Osteocyte (in vitro differentiated cells): ENCODE measurements at regions not wholly inside any gene's neighbourhood (a gene's known extent, or its start where the extent isn't known, plus 50 kb on each side); places are given as distances from the start of the nearest gene placed in this dataset.

Experiments
- DNase-seq: peaks from one replicate; pipeline ENCODE4 v3.0.0; 2021; ENCODE audit warnings: mixed read lengths; ENCODE audit not compliant: unreplicated experiment; ENCODE audit errors: extremely low spot score
- H3K27ac Mint-ChIP-seq: one replicate; pipeline ENCODE4 v1.8.0; 2021; ENCODE audit warnings: mild to moderate bottlenecking, mixed read lengths; ENCODE audit not compliant: unreplicated experiment
- H3K27me3 Mint-ChIP-seq: one replicate; pipeline ENCODE4 v1.8.0; 2021; ENCODE audit warnings: mixed read lengths; ENCODE audit not compliant: unreplicated experiment
- H3K36me3 Mint-ChIP-seq: one replicate; pipeline ENCODE4 v1.8.0; 2021; ENCODE audit warnings: mixed read lengths; ENCODE audit not compliant: unreplicated experiment
- H3K4me1 Mint-ChIP-seq: one replicate; pipeline ENCODE4 v1.8.0; 2021; ENCODE audit warnings: mixed read lengths; ENCODE audit not compliant: unreplicated experiment
- H3K4me3 Mint-ChIP-seq: one replicate; pipeline ENCODE4 v1.8.0; 2021; ENCODE audit warnings: mild to moderate bottlenecking, moderate library complexity, mixed read lengths; ENCODE audit not compliant: unreplicated experiment
- H3K9me3 Mint-ChIP-seq: one replicate; pipeline ENCODE4 v1.8.0; 2021; ENCODE audit warnings: mixed read lengths; ENCODE audit not compliant: unreplicated experiment
- CTCF ChIP-seq: fragments of 200-600 bp; sonication (generic); IDR thresholded peaks from 2 replicates; pipeline ENCODE4 v1.5.0; 2021; ENCODE audit warnings: antibody characterized with exemption, mild to moderate bottlenecking, moderate library complexity

DNA sequence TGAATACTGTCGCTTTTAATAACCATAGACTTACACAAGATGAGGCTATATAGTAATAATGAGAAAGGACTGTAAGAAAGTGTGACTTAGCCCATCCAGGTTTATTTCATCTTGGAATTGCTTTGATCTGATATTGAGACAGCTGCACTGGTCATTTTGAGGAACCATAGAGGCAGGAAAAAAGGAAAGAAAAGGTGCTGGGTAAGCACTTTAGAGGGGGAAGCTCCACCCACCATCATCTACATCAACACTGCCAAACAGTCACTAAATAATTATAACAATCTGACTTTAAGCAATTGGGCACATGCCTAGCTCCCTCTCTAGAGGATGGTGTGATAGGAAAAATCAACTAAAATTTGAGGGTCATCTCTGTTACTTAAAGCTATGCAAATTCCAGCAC is 70.6 kb upstream of the ST6GALNAC3 start:
- Mint-ChIP-seq H3K36me3 (no peaks in the 10 kb centered on the region), H3K27me3 (peaks cover 6% of the 10 kb centered on the region), H3K27ac (no peak overlapping the region), H3K4me1 (peaks cover 18% of the 10 kb centered on the region), H3K9me3 (peaks cover 4% of the 10 kb centered on the region), H3K4me3 (no peak overlapping the region)
- no peak for TF ChIP-seq CTCF
- no peak for DNase-seq

DNA sequence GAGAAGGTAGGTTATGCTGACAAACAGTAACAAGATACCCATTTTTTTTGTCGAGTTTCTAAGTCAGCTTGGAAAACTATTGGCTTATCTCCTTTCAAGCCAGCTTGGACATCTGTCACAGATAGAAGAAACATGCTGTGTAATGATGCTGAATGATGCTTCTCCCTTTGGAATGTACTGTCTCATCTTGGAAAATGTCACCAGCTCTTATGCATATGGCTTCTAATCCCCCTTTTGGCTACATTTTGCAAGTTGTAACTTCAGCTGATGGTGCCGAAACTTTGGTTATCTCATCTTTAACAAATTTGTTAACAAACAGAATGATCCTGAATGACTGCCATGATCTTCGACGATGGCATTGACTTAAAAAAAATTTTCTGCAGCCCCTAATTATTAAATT is 68.8 kb upstream of the ST6GALNAC3 start:
- no peak for DNase-seq
- no peak for TF ChIP-seq CTCF

GRCh38 chr1:76006234-76006633 is 68.3 kb upstream of the ST6GALNAC3 start:
- no peak for DNase-seq
- Mint-ChIP-seq H3K4me3 (no peak overlapping the region), H3K27me3 (peaks cover 6% of the 10 kb centered on the region), H3K4me1 (peaks cover 18% of the 10 kb centered on the region), H3K9me3 (no peaks in the 10 kb centered on the region), H3K27ac (peak overlapping the region; percentile 74), H3K36me3 (no peaks in the 10 kb centered on the region)
- no peak for TF ChIP-seq CTCF

More for the DNA sequence above, 68.8 kb upstream of the ST6GALNAC3 start:
- Mint-ChIP-seq H3K27ac (no peak overlapping the region), H3K4me3 (no peak overlapping the region), H3K4me1 (peaks cover 18% of the 10 kb centered on the region), H3K9me3 (no peaks in the 10 kb centered on the region), H3K27me3 (peaks cover 6% of the 10 kb centered on the region), H3K36me3 (no peaks in the 10 kb centered on the region)

- H3K27ac Mint-ChIP-seq, result no peak overlapping the region
- no peak overlapping the region for H3K4me3 Mint-ChIP-seq
- no peaks in the 10 kb centered on the region for H3K36me3 Mint-ChIP-seq
- peaks cover 13% of the 10 kb centered on the region for H3K4me1 Mint-ChIP-seq
- H3K27me3 Mint-ChIP-seq, result peaks cover 7% of the 10 kb centered on the region
- no peak for DNase-seq
- H3K9me3 Mint-ChIP-seq, result no peaks in the 10 kb centered on the region
- no peak for TF ChIP-seq CTCF
Observed at GRCh38 chr1:76010802-76011201, 63.7 kb upstream of the ST6GALNAC3 start.

- no peak overlapping the region for H3K4me3 Mint-ChIP-seq
- H3K36me3 Mint-ChIP-seq, result no peaks in the 10 kb centered on the region
- no peak for DNase-seq
- no peak overlapping the region for H3K27ac Mint-ChIP-seq
- peaks cover 7% of the 10 kb centered on the region for H3K27me3 Mint-ChIP-seq
- no peak for TF ChIP-seq CTCF
- no peaks in the 10 kb centered on the region for H3K9me3 Mint-ChIP-seq
- no peaks in the 10 kb centered on the region for H3K4me1 Mint-ChIP-seq
Observed at GRCh38 chr1:76012341-76013205, 62.0 kb upstream of the ST6GALNAC3 start.
